ENCODE measurements at regions not wholly inside any gene's neighbourhood (a gene's known extent, or its start where the extent isn't known, plus 50 kb on each side); places are given as distances from the start of the nearest gene placed in this dataset.

DNA sequence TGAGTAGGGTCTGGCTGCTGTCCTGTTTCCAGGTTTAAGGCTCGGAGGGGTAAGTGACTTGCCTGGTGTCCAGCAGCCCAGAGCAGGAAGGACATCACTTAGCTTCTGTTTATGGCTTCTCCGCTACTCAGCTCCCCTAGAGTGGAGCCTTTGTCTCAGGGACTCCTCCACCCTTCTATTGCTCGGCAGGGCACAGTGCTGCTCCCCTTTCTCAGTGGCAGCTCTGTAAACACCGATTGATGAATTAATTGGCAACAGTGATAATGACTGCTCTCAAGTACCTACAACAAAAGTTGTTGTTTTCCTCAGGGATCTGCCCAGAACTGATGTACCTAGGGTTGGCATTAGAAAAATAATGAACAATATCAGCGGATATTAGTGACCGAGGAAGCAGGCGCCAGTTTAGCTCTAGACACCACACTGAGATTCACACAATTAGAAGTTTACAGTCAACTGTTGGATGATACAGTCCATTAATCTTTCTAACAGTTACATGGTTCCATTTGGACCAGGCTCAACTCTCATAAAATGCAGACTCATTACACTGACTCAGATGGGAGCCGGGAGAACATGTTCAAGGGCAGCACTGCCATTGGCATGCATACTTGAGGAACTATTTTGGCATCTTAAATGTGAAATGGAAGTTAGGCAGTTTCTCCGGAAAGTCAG lies 265.7 kb downstream of the MTX2 start:
- no peak for DNase-seq (ENCODE audit: low read depth)
- no peak overlapping the region for H3K4me3 ChIP-seq (ENCODE audit: low read depth, low read length)
- in situ Hi-C loops (cut with HindIII; ENCODE audit: low sequenced_read_pairs): loop anchor here (5.0 kb wide), 1 partner anchor 58 kb away; no protein-coding TSS in a partner anchor
- no peak for TF ChIP-seq CTCF (IDR thresholded peaks at IDR 0.05; ENCODE audit: low read depth, low read length, missing control alignments)

DNA sequence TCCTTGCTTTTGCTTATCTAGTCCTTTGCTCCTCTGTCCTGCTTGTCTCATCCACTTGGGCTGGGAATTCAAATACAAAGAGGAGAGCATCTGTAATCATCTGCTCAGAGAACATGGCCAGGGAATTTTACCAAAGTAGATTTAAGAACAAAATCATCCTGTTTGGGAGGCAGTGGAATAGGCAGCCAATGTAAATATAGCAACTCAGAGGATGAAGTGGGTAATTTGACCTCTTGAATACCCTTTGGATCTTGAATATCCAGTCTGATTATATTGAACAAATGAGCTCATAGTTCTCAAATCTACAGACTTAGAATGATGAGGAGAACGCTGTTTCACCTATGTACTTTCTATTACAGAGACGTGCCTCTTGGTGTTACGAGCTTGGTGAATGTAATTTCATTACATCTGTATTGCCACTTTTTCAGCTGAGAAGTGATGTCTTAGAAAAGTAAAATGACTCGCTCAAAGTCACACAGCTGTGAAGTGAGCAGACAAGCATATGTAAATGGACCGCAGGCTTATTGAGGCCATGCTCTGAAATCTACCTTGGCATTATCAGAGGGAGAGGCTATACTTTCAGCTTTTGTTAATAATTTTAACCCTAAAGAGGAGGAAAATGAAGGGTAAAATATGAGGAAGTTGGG lies 266.3 kb downstream of the MTX2 start:
- no peak for DNase-seq (ENCODE audit: low read depth)
- TF ChIP-seq CTCF (IDR thresholded peaks at IDR 0.05; ENCODE audit: low read depth, low read length, missing control alignments): no peak
- in situ Hi-C loops (cut with HindIII; ENCODE audit: low sequenced_read_pairs): no loop called here
- H3K4me3 ChIP-seq (ENCODE audit: low read depth, low read length): no peak overlapping the region

DNA sequence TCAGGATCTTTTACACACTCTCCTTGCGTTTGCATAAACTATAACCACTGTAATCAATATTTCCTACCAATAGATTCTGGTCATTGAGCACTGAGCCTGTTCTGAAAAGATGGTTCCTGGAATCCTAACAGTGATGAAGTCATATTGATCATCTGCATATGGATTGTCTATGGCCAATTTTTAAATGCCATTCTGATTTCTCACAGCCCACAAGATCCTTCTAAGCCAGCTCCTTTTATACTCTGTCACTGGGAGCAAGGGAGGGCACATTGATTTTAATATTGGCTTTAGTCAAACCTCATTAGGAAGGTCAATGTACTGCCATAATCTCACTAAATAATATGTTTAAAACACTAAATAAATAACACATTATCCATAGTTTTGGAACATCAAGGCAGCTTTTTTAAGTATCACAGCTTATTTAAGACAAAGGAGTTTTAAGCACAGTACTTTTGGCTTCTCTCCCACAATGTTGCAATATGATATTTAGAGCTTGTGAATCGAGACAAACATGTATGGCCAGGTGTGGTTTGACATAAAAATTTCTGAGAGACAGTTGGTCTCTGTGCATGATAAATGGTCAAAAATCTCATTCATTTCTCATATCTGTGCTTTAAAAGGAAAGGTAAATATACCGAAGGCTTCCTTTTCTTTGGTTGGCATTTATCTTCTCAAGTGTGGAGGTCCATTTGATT lies 267.3 kb downstream of the MTX2 start:
- in situ Hi-C loops (cut with HindIII; ENCODE audit: low sequenced_read_pairs): no loop called here
- no peak for DNase-seq (ENCODE audit: low read depth)
- TF ChIP-seq CTCF (IDR thresholded peaks at IDR 0.05; ENCODE audit: low read depth, low read length, missing control alignments): no peak
- no peak overlapping the region for H3K4me3 ChIP-seq (ENCODE audit: low read depth, low read length)

GRCh38 chr2:176537932-176538331 lies 268.7 kb downstream of the MTX2 start:
- no peak for DNase-seq (ENCODE audit: low read depth)
- TF ChIP-seq CTCF (IDR thresholded peaks at IDR 0.05; ENCODE audit: low read depth, low read length, missing control alignments): no peak
- in situ Hi-C loops (cut with HindIII; ENCODE audit: low sequenced_read_pairs): no loop called here
- no peak overlapping the region for H3K4me3 ChIP-seq (ENCODE audit: low read depth, low read length)

- no peak for DNase-seq (ENCODE audit: low read depth)
- no peak for TF ChIP-seq CTCF (IDR thresholded peaks at IDR 0.05; ENCODE audit: low read depth, low read length, missing control alignments)
- no peak overlapping the region for H3K4me3 ChIP-seq (ENCODE audit: low read depth, low read length)
- in situ Hi-C loops (cut with HindIII; ENCODE audit: low sequenced_read_pairs): no loop called here
These were observed 271.8 kb downstream of the MTX2 start for GRCh38 chr2:176540995-176541394.

GRCh38 chr2:176542476-176542875 lies 273.2 kb downstream of the MTX2 start:
- DNase-seq (ENCODE audit: low read depth): no peak
- TF ChIP-seq CTCF (IDR thresholded peaks at IDR 0.05; ENCODE audit: low read depth, low read length, missing control alignments): no peak
- in situ Hi-C loops (cut with HindIII; ENCODE audit: low sequenced_read_pairs): no loop called here

More at GRCh38 chr2:176542476-176542875, 273.2 kb downstream of the MTX2 start:
- H3K4me3 ChIP-seq (ENCODE audit: low read depth, low read length): no peak overlapping the region

Measured in astrocyte of the cerebellum (primary cell).